GM21576 (cell line): ENCODE measurements at regions not wholly inside any gene's neighbourhood (a gene's known extent, or its start where the extent isn't known, plus 50 kb on each side); places are given as distances from the start of the nearest gene placed in this dataset.

ENCODE experiments used
- ATAC-seq: cut with Tn5 transposase; IDR thresholded peaks from one replicate; pipeline ENCODE4 v1.9.1; 2021; ENCODE audit warnings: mild to moderate bottlenecking, moderate library complexity; ENCODE audit not compliant: unreplicated experiment

DNA sequence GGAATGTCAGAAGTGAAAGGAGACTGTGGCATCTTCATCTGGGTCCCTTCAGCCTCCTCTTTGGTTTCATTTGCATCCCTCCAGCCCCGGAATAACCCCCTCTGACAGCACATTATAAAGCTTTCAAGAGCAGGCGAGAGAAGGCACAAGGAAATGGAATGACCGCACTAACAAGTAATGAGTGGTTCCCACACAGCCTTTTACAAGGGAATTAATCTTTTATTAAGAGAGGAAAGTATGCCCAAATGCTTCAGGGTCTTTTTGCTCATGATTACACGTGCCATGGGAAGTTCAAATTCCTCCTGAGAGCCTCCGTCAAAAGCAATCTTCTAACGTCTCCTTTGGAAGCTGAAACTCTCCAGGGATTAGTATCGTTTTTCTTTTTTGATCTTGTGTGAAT is 347.0 kb downstream of the BTBD3 start:
- no peak for ATAC-seq

- no peak for ATAC-seq
Measured at GRCh38 chr20:12265662-12266061, 348.0 kb downstream of the BTBD3 start.

GRCh38 chr20:12269579-12269978 is 351.9 kb downstream of the BTBD3 start:
- ATAC-seq: no peak

DNA sequence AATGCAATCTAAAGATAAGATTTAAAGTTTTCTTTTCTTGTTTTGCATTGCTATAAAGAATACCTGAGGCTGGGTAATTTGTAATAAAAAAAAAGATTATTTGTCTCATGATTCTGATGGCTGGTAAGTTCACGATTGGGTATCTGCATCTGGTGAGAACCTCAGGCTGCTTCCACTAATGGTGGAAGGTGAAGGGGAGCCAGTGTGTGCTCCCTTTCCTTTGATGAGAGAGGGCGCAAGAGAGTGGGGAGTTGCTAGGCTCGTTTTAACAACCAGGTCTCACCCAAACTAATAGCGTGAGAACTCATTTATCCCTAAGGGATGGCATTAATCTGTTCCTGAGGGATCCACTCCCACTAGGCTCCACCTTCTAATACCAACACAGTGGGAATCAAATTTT is 353.2 kb downstream of the BTBD3 start:
- no peak for ATAC-seq

- no peak for ATAC-seq
Measured at GRCh38 chr20:12276011-12276673, 358.4 kb downstream of the BTBD3 start.

DNA sequence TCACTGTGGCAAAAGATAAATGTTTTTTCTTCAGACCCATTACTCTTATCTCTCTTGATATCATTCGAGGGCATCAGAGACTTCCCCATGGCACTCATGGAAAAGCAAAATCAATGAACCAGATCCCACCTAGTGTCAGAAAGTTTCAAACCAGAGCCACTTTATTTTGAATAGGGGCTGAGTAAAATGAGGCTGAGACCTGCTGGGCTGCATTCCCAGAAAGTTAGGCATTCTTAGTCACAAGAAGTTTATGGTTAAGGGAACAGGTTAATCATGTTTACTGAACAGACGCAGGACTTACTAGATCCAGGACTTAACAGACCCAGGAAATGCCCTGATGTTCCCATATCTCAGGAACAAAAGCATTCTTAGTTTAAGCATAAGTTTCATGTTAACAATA is 369.9 kb downstream of the BTBD3 start:
- ATAC-seq: no peak

GRCh38 chr20:12289465-12289864 is 371.8 kb downstream of the BTBD3 start:
- no peak for ATAC-seq

DNA sequence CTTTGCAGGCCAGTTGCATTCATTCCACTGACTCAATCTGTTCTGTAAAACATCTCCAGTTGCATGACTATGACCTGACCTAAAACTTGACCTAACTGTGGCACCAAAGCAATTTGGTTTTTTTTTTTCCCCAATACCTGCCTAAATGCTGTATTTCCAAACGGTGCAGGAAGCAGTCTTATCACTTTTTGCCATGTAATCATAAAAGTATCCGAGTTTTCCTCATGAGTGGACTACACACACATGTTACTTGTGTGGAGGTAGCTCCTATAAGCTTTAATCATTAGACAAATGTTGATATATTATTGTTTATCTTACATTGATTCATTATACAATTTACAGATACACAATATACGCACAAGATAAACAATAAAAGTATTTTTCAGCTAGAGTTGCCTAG is 373.7 kb downstream of the BTBD3 start:
- no peak for ATAC-seq

DNA sequence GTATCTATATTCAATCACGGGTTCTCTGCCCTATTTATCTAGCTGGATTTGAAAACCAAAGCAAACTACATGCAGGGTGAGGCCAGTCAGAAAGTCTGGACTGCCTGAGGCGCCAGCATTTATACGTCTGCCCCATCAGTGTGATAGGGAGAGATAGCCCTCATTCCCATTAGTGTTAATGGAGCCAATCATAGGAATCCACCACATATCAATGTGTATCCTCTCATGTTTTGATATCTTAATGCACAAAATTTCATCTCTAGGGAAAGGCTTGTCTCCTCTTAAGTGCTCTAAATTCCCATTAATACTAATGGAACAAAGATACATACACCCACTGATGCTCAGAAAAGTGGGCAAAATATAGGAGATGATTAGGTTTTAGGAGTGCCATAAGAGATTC is 376.2 kb downstream of the BTBD3 start:
- no peak for ATAC-seq

- ATAC-seq: no peak
Measured at GRCh38 chr20:12294678-12295077, 377.0 kb downstream of the BTBD3 start.

DNA sequence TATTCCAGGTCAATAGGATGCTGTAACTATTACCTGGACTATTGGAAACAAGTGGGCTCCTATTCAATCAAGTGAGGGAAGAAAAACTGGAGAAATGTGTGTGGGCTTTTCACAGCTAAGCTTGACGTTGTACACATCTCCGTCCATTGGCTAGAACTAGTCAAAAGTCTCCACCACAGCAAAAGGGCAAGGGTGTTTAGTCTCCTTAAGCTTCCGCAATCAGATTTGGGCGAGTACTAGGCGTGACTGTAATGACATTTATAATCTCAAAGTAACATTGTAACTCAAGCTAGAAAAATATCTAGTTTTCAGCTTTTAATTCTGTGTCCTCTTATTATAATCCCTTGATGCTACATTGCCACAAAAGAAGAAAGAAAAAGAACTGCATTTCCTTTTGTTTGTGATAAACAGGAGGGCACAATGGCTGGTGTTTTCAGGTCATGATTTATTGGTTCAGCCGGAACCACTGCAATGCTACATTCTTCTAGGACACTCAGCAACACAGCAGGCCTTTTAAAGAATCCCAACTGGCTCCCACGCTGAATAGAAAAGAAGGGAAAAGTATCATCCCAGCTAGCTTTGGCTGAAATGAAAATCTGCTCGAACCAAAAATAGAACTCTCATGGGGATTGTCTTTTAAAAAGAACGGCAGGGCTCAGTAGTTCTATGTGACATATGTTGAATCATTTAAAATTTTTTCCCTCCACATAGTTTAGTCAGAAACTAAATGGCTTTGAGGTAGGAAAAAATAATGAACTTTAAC is 387.7 kb downstream of the BTBD3 start:
- no peak for ATAC-seq

DNA sequence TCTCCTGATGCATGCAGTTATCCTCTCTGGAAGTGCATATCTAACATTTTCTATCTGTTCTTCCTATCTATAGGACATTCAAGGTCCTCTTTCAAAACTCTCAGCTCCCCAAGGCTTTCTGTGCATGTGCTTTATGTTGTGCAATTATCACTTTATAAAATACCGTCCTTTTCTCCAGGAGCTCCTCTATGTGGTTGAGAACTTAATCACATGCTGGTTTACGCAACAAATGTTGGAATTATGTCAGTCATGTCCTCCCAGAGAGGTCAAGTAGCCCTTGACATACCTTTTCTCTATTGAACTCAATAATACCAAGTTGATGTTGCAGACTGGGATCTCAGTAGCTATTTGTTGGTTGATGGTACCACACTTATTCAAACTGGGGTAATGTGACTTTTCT is 388.4 kb downstream of the BTBD3 start:
- no peak for ATAC-seq

- no peak for ATAC-seq
Measured at GRCh38 chr20:12311094-12311865, 393.6 kb downstream of the BTBD3 start.

- no peak for ATAC-seq
Measured at GRCh38 chr20:12315652-12316051, 398.0 kb downstream of the BTBD3 start.

GRCh38 chr20:12316794-12317193 is 399.1 kb downstream of the BTBD3 start:
- no peak for ATAC-seq

- no peak for ATAC-seq
Measured at GRCh38 chr20:12317433-12317832, 399.7 kb downstream of the BTBD3 start.

GRCh38 chr20:12318043-12318442 is 400.4 kb downstream of the BTBD3 start:
- ATAC-seq: no peak

DNA sequence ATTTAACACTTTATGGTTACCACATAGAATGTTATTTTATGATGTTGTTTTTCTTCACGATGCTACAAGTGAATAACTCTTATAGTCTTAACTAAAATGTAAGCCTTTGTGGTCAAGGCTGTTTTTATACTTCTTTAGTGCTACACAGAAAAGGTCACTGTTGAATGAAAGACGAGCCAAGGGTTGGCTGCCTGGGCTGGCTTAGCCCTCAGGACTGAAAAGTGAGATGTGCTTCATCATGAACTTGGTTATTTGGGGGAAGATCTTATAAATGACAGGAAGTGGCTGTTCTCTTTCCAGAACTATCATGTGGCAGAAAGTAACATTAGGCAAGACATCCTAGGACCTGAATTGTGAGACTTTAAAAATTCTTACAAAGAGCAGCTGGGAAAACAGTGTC is 404.0 kb downstream of the BTBD3 start:
- no peak for ATAC-seq

GRCh38 chr20:12327205-12327604 is 409.5 kb downstream of the BTBD3 start:
- ATAC-seq: no peak

GRCh38 chr20:12331236-12331635 is 413.5 kb downstream of the BTBD3 start:
- no peak for ATAC-seq

DNA sequence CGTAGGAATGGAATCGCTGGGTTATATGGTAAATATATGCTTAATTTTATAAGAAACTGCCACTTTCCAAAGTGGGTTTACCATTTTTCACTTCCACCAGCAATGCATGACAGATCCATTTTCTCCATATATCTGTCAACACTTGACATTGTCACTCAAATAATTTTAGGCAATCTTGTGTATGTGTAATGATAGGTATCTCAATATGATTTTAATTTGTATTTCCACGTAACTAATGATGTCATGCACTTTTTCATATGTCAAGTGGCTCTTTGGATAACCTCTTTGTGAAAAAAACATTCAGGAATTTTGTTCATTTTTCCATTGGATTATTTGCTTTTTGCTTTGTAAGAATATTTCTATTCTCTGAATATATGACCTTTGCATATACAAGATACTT is 419.9 kb downstream of the BTBD3 start:
- ATAC-seq: no peak

DNA sequence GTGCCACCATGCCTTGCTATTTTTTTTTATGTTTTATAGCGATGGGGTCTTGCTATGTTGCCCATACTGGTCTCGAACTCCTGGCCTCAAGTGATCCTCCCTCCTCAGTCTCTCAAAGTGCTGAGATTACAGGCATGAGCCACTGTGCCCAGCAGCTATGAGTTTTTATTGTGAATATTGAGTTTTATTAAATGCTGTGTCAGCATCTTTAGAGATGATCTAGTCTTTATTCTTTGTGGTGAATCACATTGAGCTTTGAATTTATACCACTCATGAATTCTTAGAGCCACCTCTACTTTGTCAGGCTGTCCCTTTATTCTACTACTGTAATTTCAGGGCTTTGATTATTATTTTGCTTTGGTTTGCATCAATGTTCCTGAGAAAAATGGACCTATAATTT is 428.3 kb downstream of the BTBD3 start:
- ATAC-seq: no peak
